Activated CD8-positive, alpha-beta memory T cell treated with anti-CD3 and anti-CD28 coated beads, Interleukin-2, amount 50 U/mL, for 24 hours (primary cell): ENCODE measurements at regions not wholly inside any gene's neighbourhood (a gene's known extent, or its start where the extent isn't known, plus 50 kb on each side); places are given as distances from the start of the nearest gene placed in this dataset.

Source experiments
- DNase-seq: peaks from one replicate; pipeline ENCODE4 v3.0.0-alpha.2; 2020; ENCODE audit errors: extremely low read depth

DNA sequence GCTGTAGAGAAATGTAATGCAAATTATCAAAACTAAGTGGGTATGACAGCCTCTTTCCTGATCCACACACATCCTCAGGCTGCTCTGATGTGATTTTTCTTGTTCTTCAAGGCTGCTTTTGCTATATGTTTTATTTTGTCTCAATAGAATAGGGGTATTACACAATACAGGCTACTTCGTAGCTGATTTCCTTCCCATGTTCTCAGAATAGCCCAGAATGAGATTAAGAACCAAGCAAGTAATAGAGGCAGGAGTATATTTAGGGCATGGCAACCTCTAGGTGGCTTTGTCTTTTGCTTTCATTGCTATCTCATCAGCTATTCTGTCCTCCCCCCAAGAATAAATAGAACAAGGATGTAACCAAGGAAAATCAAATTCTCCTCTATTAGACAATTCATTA is 241.8 kb downstream of the ALDH8A1 start:
- no peak for DNase-seq

DNA sequence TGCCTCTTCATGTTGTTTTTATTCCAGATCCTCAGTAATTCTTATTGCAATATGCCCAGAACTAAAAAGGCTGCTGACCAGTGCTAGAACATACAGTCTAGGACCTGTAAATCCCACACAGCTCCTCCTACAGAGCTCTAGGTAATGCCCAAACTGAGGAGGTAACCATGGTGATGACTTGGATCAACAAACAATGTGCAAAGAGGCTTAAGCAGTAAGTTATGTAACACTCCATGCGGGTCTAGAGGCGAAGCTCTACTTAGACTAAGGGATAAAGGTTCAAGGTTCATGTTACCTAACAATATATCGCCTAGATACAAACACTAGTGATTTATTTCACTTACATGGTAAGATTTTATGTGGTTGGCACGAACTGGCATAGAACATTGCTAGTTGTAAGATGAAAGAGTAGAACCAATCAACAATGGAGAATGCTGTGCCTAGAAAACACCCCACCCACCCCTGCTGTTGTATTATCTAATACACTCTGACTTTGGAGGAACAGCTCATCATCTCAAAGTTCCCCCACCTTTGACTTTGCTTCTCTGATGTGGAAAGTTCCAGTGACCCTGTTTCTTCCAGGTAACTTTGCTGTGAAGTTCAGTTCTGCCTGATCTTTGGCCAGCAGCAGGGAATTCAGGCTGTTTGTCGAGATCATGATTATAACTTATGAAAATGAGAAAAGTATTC is 242.4 kb downstream of the ALDH8A1 start:
- DNase-seq, result no peak

- no peak for DNase-seq
Observed at GRCh38 chr6:134706806-134707205, 243.1 kb downstream of the ALDH8A1 start.

GRCh38 chr6:134706153-134706552 is 243.7 kb downstream of the ALDH8A1 start:
- DNase-seq, result no peak

DNA sequence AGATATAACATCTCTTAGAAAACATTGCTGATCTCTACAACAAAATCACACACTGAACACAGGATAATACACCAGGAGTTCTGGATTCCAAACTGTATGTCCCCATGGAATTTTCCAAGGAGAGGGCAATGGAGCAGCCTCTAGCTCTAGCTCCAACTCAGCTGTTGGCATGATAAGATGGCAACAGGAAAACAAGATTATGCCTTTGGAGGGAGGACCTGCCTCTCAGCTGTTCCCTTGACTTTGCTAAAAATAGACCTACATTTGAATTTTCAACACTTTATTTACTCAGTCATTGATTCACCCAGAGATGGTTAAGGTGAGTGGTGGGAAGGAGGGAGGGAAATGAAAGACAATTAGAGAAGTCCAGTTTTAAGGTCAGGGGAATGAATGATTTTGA is 246.7 kb downstream of the ALDH8A1 start:
- DNase-seq, result no peak

GRCh38 chr6:134702279-134702678 is 247.6 kb downstream of the ALDH8A1 start:
- no peak for DNase-seq

- no peak for DNase-seq
Observed at GRCh38 chr6:134701301-134701700, 248.6 kb downstream of the ALDH8A1 start.

DNA sequence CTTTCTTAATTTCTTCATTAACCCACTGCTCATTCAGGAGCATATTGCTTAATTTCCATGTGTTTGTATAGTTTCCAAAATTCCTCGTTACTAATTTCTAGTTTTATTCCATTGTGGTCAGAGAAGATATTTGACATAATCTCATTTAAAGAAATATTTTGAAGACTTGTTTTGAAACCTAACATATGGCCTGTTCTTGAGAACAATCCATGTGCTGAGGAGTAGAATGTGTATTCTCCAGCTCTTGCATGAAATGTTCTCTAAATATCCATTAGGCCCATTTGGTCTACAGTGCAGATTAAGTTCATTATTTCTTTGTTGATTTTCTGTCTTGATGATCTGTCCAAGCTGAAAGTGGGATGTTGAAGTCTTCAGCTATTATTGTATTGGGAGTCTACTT is 251.7 kb downstream of the ALDH8A1 start:
- no peak for DNase-seq

DNA sequence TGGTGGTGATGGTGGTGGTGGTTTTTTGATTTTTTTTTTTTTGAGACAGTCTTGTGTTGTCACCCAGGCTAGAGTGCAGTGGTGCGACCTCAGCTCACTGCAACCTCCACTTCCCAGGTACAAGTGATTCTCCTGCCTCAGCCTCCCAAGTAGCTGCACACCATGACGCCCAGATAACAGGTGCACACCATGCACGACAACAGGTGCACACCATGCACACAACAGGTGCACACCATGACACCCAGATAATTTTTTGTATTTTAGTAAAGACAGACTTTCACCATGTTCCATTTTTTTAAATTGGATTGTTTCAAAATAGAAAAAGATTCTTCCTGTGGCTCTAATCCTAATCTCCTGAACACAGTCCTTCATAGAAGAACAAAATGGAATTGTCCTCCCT is 257.9 kb downstream of the ALDH8A1 start:
- no peak for DNase-seq

DNA sequence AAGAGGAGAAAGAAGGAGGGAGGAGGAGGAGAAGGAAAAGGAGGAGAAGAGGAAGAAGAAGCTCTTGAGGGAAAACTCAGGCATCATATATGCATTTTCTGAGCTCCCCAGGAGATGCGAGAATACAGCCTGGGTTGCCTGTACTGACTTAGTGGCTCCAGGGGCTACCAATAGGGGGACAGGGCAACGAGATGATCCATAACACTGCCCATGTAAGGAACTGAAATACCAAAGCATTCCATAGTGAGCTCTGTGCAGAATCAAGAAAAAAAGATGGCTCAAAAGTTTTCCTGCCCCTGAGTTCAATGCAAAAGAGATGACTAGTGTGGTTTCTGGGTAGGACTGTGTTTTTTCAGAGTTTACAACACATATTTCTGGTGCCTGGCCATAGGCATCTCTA is 258.7 kb downstream of the ALDH8A1 start:
- no peak for DNase-seq

DNA sequence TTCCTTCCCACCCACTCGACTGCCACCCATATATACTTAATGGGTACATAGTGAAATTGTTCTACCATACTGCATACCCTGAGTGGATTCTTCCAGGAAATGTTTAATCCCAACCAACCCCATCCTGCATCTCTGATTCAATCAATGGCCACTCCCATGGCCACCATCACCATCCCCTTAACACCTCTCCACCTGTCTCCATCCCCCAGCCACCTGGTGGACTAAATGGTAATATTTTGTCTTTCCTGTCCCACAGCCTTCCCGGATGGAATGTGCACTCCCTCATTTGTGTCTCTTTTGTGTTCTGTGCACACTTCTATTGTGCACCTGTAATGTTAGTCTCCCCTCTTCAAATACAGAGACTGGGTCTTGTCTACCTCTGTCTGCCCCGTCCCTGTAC is 259.9 kb downstream of the ALDH8A1 start:
- DNase-seq, result no peak

- no peak for DNase-seq
Observed at GRCh38 chr6:134689641-134690040, 260.3 kb downstream of the ALDH8A1 start.

- DNase-seq, result no peak
Observed at GRCh38 chr6:134689177-134689576, 260.7 kb downstream of the ALDH8A1 start.

DNA sequence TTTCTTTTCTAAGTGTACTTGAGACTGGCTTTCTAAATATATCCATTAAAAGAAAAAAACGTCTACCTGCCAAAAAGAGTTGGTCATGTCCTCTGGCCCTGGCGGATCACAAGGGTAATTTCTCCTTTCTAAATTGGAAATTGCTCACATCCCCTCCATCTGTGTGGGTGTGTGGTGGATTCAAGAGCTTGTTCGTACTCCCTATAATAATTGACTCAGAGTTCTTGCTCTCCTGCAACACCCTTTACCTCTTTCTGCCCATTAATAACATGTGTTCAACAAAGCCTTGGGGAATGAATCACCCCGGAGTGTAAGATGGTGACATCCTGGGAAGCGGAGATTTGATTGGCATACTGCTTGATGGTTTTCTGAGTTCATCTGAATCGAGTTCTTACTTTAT is 263.8 kb downstream of the ALDH8A1 start:
- DNase-seq, result no peak

GRCh38 chr6:134684423-134684795 is 265.5 kb downstream of the ALDH8A1 start:
- DNase-seq, result no peak

DNA sequence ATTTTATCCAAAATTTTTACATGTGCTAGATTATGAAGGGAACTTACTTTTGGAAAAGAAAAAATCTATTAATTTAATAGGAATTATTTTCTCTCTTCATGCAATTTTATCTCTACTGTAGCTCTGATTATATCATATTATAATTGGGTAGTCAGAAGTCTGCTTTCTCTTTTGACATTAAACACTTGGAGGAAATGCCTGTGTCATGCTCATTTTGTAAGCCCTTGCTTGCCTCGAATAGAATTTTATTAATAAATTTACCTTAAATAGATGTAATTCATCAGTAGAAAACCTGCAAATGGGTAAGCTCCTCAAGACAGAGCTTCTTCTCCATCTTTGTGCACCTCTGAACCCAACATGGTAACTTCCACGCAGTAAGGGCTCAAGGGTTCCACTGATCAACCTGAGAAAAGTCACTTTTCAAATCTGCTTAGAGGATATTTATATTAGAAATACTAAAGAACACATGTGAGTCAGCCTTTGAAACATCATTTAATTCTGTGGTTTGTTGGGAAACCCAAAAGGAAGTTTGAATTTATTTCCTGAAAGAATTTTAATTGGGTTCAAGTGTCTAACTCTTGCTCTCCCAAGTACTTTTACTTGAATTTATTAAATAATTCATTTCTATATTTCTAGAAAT is 266.0 kb downstream of the ALDH8A1 start:
- no peak for DNase-seq

GRCh38 chr6:134680433-134680832 is 269.5 kb downstream of the ALDH8A1 start:
- DNase-seq, result no peak

- DNase-seq, result no peak
Observed at GRCh38 chr6:134680021-134680420, 269.9 kb downstream of the ALDH8A1 start.

DNA sequence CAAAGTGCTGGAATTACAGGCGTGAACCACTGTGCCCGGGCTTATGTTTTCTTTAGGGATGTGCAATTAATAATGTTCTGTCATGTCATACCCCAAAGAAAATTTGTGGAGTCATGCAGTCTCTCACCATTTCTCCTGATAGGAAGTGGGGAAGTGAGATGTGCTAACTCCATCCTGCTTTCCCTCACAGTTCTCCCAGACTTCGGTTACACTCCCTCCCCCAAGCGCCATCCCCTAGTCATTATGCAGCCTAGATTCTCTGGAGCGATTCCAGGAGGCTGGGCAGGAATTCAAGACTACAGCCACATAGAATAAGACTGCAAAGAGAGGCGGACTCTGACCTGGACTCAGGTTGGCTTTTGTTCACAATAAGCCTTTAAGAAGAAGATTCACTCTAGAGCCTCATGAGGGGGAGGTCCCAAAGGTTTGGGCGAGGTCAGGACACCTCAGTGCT is 271.4 kb downstream of the ALDH8A1 start:
- DNase-seq, result no peak

DNA sequence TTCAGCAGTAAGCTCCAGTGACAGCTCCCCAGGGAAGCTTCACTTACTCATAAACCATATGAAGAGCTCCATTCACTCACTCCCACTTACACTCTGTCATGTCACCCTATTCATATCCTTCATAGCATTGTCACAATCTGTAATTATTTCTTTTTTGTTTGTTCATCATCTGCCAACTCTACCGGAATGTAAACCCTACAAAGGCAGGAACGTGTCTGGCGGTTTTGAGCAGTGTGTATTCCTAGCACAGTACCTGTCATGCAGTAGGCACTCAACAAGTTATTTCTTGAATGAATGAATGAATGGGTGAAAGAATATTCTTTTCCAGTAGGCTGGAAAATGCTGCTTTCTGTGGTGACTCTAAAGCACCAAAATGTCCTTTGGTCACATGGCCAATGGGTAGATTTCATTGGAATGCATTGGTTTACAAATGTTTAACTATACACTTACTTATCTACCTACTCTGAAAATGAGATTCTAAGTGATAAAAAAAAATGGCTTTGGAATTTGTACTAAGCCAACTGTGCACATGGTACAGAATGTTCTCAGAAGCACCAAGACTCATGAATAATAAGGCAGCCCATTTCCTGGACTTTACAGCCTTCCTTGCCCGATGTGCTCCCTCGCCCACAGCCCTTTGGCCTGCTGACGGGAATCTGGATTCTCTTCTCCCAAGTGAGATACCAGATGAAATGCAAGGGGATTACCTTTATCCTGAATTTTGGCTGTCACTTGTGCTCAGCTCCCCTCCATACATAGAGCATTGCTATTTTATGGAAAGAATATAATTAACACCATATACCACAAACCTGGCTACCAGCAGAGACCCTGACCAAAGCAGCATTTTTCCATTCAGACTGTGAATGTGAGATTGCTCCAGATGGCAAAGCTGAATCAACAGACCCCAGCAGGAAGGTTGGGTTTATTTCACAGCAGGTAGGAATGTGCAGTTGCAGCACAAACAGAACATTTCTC is 273.3 kb downstream of the ALDH8A1 start:
- no peak for DNase-seq

DNA sequence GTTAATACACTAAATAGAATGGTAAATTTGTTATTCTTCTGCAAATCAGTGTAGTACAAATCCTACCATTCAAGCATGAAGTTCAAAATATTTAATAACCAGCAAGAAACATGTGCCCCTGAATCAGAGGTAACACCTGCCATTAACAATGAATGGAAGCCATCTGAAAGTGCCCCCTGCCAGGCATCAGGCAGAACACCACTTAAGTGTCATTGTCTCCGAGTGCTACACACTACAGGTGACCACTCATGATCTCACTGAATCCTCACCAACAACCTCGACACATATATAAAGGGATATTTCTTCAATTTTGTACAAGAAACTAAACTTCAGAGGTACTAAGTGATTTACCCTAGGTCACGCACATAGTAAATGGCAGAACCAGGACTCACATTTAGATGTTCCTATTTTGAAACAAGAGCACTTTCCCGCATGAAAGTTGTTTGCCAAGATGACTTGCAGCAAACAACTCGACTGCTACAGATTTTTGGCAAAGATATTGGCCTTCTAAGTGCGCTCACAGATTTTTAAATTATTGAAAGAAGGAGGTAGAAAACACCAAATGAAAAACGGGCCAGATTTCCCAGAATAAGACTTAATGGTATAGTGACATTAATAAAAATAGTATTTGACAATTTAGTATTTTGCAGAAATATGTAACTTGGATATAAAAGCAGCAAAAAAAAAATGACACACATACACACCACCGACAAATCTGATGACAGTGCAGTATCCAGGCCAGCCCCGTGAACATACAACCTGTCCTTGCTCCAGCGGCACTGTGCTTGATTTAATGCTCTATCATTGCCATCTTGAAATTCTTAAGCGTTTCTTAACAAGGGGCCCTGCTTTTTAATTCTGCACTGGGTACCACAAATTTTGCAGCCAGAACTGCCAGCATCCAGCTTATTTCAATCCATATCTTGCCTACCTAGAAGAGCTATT is 274.5 kb downstream of the ALDH8A1 start:
- no peak for DNase-seq
